GM19238 (cell line): ENCODE measurements at regions not wholly inside any gene's neighbourhood (a gene's known extent, or its start where the extent isn't known, plus 50 kb on each side); places are given as distances from the start of the nearest gene placed in this dataset.

Experiments
- DNase-seq: peaks from one replicate; pipeline ENCODE4 v3.0.0; 2011; ENCODE audit warnings: low spot score; ENCODE audit not compliant: insufficient read length

GRCh38 chr17:69947027-69947759 is 127.8 kb upstream of the KCNJ16 start:
- DNase-seq, result no peak

DNA sequence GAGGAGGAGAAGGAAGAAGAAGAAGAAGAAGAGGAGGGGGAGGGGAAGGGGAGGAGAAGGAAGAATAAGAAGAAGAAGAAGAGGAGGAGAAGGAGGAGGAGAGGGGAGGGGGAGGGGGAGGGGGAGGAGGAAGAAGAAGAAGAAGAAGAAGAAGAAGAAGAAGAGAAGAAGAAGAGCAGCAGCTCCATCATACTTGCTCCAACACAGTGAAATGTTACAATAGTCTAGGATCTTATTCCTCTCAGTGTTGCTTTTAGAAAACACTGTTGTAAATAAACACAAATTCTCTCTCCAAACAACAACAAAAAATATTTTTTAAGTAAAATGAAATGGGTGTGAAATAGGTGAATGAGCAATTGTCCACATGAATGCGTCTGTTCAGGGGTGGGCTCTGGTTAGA is 126.6 kb upstream of the KCNJ16 start:
- no peak for DNase-seq

DNA sequence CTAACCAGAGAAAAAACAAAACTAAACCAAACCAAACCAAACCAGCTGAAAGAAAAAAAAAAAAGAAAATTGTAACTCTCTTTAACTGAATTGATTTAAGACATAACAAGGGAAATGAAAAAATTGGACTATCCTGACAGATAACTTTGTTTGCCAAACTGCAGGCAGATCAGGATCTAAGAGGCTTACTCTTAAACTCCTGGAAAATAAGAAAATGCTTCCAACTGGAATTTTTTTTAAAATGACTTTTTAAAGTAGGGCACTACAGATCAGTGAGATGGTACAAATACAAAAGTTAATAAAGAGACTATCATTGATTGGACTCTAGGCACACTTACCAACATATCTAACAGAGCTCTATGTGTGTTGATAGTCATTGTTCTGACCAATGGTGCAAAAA is 125.5 kb upstream of the KCNJ16 start:
- no peak for DNase-seq

GRCh38 chr17:69949973-69950695 is 124.9 kb upstream of the KCNJ16 start:
- DNase-seq, result no peak

GRCh38 chr17:69950701-69951418 is 124.2 kb upstream of the KCNJ16 start:
- no peak for DNase-seq

DNA sequence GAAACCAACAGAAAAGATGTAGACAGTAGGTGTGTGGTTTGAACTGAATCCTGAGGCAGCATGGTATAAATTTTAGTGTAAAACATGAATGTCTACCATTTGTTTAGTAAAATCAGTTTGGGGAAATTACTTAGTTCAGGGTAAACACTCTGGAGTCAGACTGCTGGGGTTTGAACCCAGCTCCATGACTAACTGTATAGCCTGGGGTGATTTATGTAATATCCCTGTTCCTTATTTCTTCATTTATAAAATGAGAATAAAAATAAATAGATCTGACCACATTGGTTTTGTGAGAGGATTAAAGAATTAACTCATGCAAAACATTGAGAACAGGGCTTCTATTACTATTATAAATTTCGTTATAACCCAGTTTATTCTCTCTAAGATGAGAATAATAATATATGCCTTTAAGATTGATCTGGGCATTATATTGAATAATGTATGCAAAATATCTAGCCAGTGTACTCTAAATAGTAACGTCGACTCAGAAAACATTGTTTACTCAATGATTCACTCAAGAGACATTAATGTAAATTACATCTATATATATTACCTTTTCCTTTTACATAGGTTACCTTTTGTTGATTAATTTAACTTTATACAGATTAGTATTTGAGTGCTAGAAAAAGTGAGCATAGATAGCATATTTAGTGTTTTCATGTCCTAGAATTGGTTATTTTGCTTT is 120.6 kb upstream of the KCNJ16 start:
- no peak for DNase-seq

DNA sequence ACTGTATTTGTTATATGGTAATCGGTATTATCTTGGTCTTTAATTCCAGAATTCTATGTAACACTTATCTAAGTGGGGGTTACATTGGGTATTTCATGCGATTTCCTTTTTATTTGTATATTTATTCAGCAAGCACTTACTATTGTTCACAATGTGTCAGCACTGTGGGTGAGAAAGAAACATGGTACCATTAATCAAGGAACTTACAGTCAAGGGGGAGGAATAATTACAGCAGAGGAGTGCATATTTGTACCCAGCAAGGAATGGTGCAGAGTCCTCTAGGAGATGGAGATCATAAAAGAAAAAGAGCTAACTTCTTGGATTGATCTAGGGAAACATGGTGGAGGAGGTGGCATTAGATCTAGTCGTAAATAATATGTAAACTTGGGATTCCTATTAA is 117.0 kb upstream of the KCNJ16 start:
- DNase-seq, result no peak

- DNase-seq, result no peak
Observed at GRCh38 chr17:69959283-69959682, 115.7 kb upstream of the KCNJ16 start.

DNA sequence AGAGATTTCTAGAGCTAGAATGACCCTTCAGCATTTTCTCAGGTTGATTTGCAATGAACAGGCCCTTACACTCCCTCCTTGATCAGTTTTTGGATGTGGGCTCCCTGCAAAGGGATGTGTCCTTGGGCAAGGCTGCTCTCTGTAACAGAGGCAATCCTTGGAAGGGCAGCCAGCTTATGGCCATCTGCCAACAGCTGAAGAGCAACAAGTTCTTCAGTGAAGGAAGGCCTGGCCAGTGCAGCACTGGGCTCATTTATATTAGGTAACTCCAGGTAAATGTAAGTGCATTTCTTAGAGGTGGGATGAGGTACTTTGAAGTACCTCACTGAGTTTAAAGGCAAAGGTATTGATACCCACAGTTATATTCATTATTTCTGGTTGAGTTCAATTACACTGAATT is 114.3 kb upstream of the KCNJ16 start:
- DNase-seq, result no peak

DNA sequence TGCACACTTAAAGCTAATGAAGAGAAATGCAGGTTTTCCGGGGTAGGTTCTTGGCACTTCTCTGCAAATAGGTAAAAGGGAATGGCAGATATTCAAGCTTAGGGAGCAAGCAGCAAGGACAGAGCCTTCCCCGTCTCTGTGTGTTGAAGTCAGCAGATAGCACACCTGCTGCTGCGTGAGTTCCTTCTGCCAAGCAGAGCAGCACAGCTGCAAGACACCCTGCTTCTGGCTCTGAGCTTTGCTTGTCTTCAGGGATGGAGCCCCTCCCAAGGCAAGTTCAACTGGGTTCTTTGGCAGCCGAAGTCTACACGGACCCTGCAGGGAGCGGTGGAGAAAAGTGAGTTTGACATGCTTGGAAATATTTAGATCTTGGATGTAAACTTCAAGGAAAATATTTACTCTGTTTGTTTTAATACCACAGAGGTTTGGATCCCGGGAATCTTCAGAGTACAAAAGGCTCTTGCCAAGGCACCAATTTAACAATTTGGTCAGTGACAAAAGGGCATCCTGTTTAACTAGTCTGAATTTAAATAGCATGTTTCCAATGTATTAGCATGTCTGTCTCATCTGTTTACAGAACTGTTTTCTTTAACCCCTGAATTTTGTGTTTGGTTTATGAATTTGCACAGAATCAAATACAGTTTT is 113.4 kb upstream of the KCNJ16 start:
- no peak for DNase-seq

DNA sequence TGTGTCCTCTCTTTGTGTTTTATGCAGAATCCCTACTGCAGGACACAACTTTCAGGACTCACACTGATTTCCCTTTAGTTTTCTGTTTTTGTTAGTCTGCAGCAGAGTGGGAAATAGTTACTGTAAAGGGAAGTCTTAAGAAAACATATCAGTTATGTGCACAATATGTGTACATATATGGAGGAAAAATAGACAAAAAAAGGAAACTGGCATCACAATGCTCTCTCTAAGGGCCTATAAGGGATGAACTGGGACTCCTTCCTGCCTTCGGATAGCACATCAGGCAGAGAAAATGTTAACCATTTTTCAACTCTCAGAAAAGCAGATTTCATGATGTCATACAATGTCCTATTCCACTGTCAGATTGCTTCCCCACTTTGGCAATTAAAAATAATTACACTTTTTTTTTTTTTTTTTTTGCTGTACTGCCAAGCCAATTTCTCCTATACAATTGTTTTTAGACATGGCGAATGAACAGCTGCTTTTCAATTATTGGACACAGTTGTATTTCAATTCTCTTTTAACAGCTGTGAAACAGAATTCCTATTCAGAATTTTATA is 112.5 kb upstream of the KCNJ16 start:
- DNase-seq, result no peak

DNA sequence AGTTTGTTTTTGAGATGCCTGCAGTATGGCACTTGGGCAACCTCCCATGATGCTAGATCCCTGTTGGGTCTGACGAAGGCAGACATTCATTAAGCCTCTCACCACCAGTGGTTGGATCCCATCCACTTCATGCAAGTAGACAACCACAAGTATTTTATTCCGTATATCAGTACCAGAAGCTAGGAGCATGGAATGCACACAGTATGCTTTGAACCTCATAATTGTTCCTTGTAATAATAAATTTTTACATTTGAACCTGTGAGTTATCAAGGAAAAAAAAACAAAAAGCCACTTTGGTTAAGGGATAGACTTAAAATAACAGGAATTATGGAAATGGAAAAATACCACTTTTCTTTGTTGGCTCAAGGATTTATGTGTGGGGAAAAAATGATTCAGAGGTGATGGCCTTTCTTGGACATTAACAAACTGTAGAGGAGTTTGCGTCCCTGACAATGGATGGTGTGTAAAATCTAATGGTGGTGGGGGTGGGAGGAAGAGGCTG is 107.1 kb upstream of the KCNJ16 start:
- DNase-seq, result no peak

- no peak for DNase-seq
Observed at GRCh38 chr17:69969897-69970296, 105.1 kb upstream of the KCNJ16 start.

DNA sequence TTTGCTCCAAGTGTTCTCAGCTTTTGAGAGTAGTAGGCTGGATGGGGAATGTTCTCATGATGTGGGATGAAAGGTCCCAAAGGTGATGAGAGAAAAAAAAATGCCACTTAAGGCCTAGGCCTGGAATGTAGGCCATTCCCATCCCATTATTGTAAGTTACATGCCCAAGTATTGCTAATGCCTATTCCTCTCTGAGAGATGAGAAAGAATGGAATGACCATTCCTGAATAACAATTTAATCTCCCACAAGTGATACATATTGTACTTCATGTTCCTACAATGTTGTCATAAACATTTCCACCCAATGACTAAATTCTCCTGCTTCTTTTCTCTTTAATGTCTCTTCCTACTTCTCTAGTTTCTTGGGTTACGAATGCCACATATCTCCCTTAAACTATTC is 102.8 kb upstream of the KCNJ16 start:
- no peak for DNase-seq

DNA sequence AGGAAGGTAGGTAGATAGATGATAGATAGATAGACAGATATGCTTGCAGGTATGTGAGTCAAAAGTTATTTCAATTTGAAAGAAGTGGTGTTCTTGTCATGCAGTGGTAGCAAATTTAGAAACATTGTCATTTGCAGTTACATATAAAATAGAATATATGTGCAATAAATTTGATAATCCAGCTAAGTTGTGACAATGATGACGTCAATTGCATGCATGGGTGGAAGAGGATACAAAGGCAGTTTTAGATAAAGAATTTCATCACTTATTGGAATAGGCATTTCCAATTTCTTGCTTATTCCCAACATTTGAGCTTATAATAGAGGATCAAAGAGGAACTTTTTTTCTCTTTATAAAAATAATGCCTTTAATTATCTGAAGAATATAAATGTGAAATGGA is 99.2 kb upstream of the KCNJ16 start:
- DNase-seq, result no peak

DNA sequence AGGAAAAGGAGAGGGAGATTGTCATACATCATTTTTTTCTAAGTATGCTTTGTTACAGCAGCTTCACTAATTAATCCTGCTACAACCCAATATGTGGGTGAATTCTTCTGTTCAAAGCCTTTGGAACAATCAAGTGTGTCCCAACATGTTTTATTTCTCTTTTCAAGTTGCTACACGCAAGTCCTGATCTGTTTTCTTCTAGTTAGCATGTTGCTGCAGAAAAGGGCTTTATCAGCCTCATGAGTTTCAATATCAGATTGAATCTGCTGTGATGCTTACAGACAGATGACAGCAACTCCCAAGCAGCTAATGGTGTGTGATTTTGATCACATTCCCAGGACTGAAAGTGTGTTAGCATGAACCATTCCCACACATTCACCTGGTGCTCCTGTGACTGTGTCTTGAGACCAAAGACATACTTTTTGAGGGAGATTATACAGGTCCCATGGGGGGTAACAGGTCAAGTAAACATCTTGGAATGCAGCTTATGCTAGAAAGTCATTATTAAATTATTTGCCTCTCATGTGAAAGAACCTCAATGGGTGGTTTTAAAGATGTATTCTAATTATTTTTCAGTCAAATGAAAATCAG is 96.9 kb upstream of the KCNJ16 start:
- no peak for DNase-seq

- no peak for DNase-seq
Observed at GRCh38 chr17:69981441-69981840, 93.6 kb upstream of the KCNJ16 start.

GRCh38 chr17:69995476-69995875 is 79.5 kb upstream of the KCNJ16 start:
- DNase-seq, result no peak

GRCh38 chr17:69997332-69997731 is 77.7 kb upstream of the KCNJ16 start:
- DNase-seq, result no peak

- DNase-seq, result no peak
Observed at GRCh38 chr17:69999253-69999652, 75.8 kb upstream of the KCNJ16 start.
